ENCODE measurements at regions not wholly inside any gene's neighbourhood (a gene's known extent, or its start where the extent isn't known, plus 50 kb on each side); places are given as distances from the start of the nearest gene placed in this dataset.

- H3K27ac Mint-ChIP-seq: no peak overlapping the region
- Histone ChIP-seq H3K27me3 (ENCODE audit: control insufficient read depth, insufficient read depth, low read length) (no peaks in the 10 kb centered on the region), H3K9me3 (ENCODE audit: control insufficient read depth, insufficient read depth, low read length) (no peaks in the 10 kb centered on the region), H3K4me3 (ENCODE audit: low read length) (no peak overlapping the region), H3K36me3 (ENCODE audit: control insufficient read depth, insufficient read depth, low read length) (no peaks in the 10 kb centered on the region), H3K27ac (ENCODE audit: low read length) (no peak overlapping the region), H3K4me1 (ENCODE audit: control insufficient read depth, insufficient read depth, low read length) (no peaks in the 10 kb centered on the region)
- no peaks in the 10 kb centered on the region for H3K27me3 Mint-ChIP-seq (ENCODE audit: low read depth in 2 of 2)
- DNase-seq (no peak), ATAC-seq (no peak)
- H3K36me3 Mint-ChIP-seq: no peaks in the 10 kb centered on the region
- H3K4me3 Mint-ChIP-seq: no peak overlapping the region
- H3K9me3 Mint-ChIP-seq: peaks cover 0 to 5% of the 10 kb centered on the region in 2 donors
- H3K4me1 Mint-ChIP-seq: no peaks in the 10 kb centered on the region
- intact Hi-C loops (cut with micrococcal nuclease): no loop called here
- WGBS (ENCODE audit: insufficient coverage): 72% methylated on average over 6 of the region's 6 CpGs
- no peak for TF ChIP-seq CTCF (IDR thresholded peaks at IDR 0.05)
Measured at GRCh38 chr12:125503128-125503527, 437.9 kb downstream of the AACS start.

GRCh38 chr12:125509195-125509594, 444.0 kb downstream of the AACS start:
- intact Hi-C loops (cut with micrococcal nuclease): no loop called here
- H3K27ac ChIP-seq (ENCODE audit: low read length): no peak overlapping the region
- H3K36me3 ChIP-seq (ENCODE audit: control insufficient read depth, insufficient read depth, low read length): no peaks in the 10 kb centered on the region
- TF ChIP-seq CTCF (IDR thresholded peaks at IDR 0.05): no peak
- Mint-ChIP-seq H3K4me3 (no peak overlapping the region), H3K4me1 (no peaks in the 10 kb centered on the region), H3K27ac (no peak overlapping the region), H3K36me3 (no peaks in the 10 kb centered on the region), H3K27me3 (ENCODE audit: low read depth in 2 of 2) (no peaks in the 10 kb centered on the region), H3K9me3 (peaks cover 0 to 5% of the 10 kb centered on the region in 2 donors)
- H3K4me3 ChIP-seq (ENCODE audit: low read length): no peak overlapping the region
- ATAC-seq (no peak), DNase-seq (no peak)
- no peaks in the 10 kb centered on the region for H3K27me3 ChIP-seq (ENCODE audit: control insufficient read depth, insufficient read depth, low read length)
- WGBS (ENCODE audit: insufficient coverage): 86% methylated on average over 6 of the region's 6 CpGs
- H3K9me3 ChIP-seq (ENCODE audit: control insufficient read depth, insufficient read depth, low read length): no peaks in the 10 kb centered on the region
- no peaks in the 10 kb centered on the region for H3K4me1 ChIP-seq (ENCODE audit: control insufficient read depth, insufficient read depth, low read length)

DNA sequence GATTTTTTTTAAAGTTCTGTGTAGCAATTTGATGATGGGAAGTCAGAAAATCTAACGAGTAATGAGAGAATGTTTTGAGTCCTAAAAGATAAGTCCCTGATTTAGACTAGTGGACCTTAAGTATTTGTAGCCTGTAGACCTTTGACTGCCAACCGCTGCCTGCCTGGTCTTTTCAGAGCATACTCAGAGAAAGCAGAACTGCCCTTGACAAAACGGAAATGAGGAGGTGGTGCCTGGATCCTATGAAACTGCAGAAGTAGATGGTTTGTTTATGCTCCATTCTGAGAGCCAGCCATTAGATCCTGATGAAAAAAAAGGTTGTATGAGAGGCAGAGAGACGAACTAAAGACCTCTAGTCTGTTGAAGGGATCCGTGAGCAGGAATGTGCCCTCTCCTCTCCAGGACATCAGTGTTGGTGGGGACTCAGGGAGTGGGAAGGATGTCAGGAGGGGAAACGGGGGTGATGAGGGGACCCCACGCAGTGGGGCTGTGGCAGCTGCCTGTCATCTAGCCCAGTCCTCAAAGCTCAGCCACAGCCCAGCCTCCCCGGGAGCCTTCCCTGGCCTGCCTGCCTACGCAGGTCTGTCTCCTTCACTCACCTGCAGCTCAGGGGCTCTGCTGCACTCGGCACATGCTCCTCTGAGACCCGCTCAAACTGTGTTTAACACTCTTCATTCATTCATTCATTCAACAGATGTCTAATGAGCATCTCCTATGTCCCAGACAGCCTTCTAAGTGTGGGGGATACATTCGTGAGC, 447.5 kb downstream of the AACS start:
- Mint-ChIP-seq H3K27ac (no peak overlapping the region), H3K4me1 (no peaks in the 10 kb centered on the region), H3K9me3 (peaks cover 0 to under 1% of the 10 kb centered on the region in 2 donors), H3K4me3 (no peak overlapping the region), H3K36me3 (no peaks in the 10 kb centered on the region), H3K27me3 (ENCODE audit: low read depth in 2 of 2) (no peaks in the 10 kb centered on the region)
- Histone ChIP-seq H3K27me3 (ENCODE audit: control insufficient read depth, insufficient read depth, low read length) (no peaks in the 10 kb centered on the region), H3K36me3 (ENCODE audit: control insufficient read depth, insufficient read depth, low read length) (no peaks in the 10 kb centered on the region), H3K27ac (ENCODE audit: low read length) (no peak overlapping the region), H3K4me1 (ENCODE audit: control insufficient read depth, insufficient read depth, low read length) (no peaks in the 10 kb centered on the region), H3K9me3 (ENCODE audit: control insufficient read depth, insufficient read depth, low read length) (no peaks in the 10 kb centered on the region), H3K4me3 (ENCODE audit: low read length) (no peak overlapping the region)
- intact Hi-C loops (cut with micrococcal nuclease): no loop called here
- no peak for TF ChIP-seq CTCF (IDR thresholded peaks at IDR 0.05)
- WGBS (ENCODE audit: insufficient coverage): 38% methylated on average over 11 of the region's 12 CpGs
- ATAC-seq (no peak), DNase-seq (no peak)

DNA sequence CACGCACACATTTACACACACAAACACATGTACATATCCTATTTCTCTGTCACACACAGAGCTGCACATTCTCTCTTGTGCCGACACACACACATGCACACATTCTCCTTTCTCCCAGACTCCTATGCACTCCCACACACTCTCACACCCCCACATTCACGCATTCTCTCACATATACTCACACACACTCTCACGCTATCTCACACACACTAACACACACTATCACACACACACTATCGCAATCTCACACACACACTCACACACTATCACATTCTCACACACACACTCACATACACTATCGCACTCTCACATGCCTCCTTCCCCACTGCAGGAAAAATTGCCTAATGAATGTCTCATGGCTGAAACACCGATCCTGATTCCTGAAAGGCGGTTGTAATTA, 450.7 kb downstream of the AACS start:
- H3K27me3 Mint-ChIP-seq (ENCODE audit: low read depth in 2 of 2): no peaks in the 10 kb centered on the region
- Histone ChIP-seq H3K9me3 (ENCODE audit: control insufficient read depth, insufficient read depth, low read length) (no peaks in the 10 kb centered on the region), H3K27ac (ENCODE audit: low read length) (no peak overlapping the region), H3K4me1 (ENCODE audit: control insufficient read depth, insufficient read depth, low read length) (no peaks in the 10 kb centered on the region), H3K4me3 (ENCODE audit: low read length) (no peak overlapping the region), H3K36me3 (ENCODE audit: control insufficient read depth, insufficient read depth, low read length) (no peaks in the 10 kb centered on the region), H3K27me3 (ENCODE audit: control insufficient read depth, insufficient read depth, low read length) (no peaks in the 10 kb centered on the region)
- H3K27ac Mint-ChIP-seq: no peak overlapping the region
- 93% methylated on average over 8 of the region's 8 CpGs for WGBS (ENCODE audit: insufficient coverage)
- no peaks in the 10 kb centered on the region for H3K9me3 Mint-ChIP-seq
- no peaks in the 10 kb centered on the region for H3K36me3 Mint-ChIP-seq
- intact Hi-C loops (cut with micrococcal nuclease): no loop called here
- TF ChIP-seq CTCF (IDR thresholded peaks at IDR 0.05): no peak
- no peaks in the 10 kb centered on the region for H3K4me1 Mint-ChIP-seq
- H3K4me3 Mint-ChIP-seq: no peak overlapping the region
- DNase-seq (no peak), ATAC-seq (no peak)

All from natural killer cell (primary cell).